Small intestine (tissue), 7 donors: ENCODE measurements at regions not wholly inside any gene's neighbourhood (a gene's known extent, or its start where the extent isn't known, plus 50 kb on each side); places are given as distances from the start of the nearest gene placed in this dataset.
A peak's percentile ranks its signal among the peaks of the same experiment; 100 is the strongest.

Source experiments
- DNase-seq, 2 donors: peaks; one replicate each; pipeline versions ENCODE4 v3.0.0 to v3.0.0-alpha.2; 2013
- FAIRE-seq: peaks from 2 replicates; lab custom pipeline; 2012; peaks lifted over from hg19 to GRCh38; lab: Jason Lieb, UNC
- H3K27ac ChIP-seq, 3 donors: one replicate each; pipeline ENCODE4 v1.5.1; 2013; ENCODE audit warnings: low read length in 2 of 3, mild to moderate bottlenecking in 2 of 3, control low read depth in 1 of 3, inconsistent platforms in 1 of 3, low read depth in 1 of 3, moderate library complexity in 1 of 3
- H3K27me3 ChIP-seq, 3 donors: one replicate each; pipeline ENCODE4 v1.6.1; 2013; ENCODE audit warnings: low read length in 3 of 3, inconsistent platforms in 1 of 3; ENCODE audit not compliant: control insufficient read depth in 3 of 3, insufficient read depth in 3 of 3
- H3K36me3 ChIP-seq, 3 donors: one replicate each; pipeline ENCODE4 v1.6.1; 2013; ENCODE audit warnings: low read length in 3 of 3, inconsistent platforms in 1 of 3, low read depth in 1 of 3, mild to moderate bottlenecking in 1 of 3, moderate library complexity in 1 of 3; ENCODE audit not compliant: control insufficient read depth in 3 of 3, insufficient read depth in 2 of 3
- H3K4me1 ChIP-seq, 3 donors: one replicate each; pipeline ENCODE4 v1.6.1; 2013; ENCODE audit warnings: low read length in 2 of 3, inconsistent platforms in 1 of 3, low read depth in 1 of 3, mild to moderate bottlenecking in 1 of 3, moderate library complexity in 1 of 3; ENCODE audit not compliant: control insufficient read depth in 3 of 3, insufficient read depth in 2 of 3
- H3K4me3 ChIP-seq, 3 donors: one replicate each; pipeline ENCODE4 v1.5.1; 2013; ENCODE audit warnings: low read length in 3 of 3, control low read depth in 1 of 3, inconsistent platforms in 1 of 3, low read depth in 1 of 3, mild to moderate bottlenecking in 1 of 3, moderate library complexity in 1 of 3
- H3K9me3 ChIP-seq, 2 donors: one replicate each; pipeline ENCODE4 v1.6.1; 2013; ENCODE audit warnings: low read depth in 1 of 2, low read length in 1 of 2; ENCODE audit not compliant: control insufficient read depth in 2 of 2, insufficient read depth in 1 of 2
- WGBS, 3 donors: extraction: QIAGEN DNeasy Blood & Tissue Kit; methylation state at CpG; one replicate each; pipeline ENCODE4 v1.1.7; 2013; 5-methylcytosine and 5-hydroxymethylcytosine counted together
- donor health status: healthy with polysubstance abuse.
- donor health status: control.
- donor health status: control.
- donor health status: Bipolar disorder and iron deficiency.
- donor health status: healthy.

- no peak overlapping the region for H3K4me3 ChIP-seq
- no peaks in the 10 kb centered on the region for H3K27me3 ChIP-seq
- DNase-seq, result peak; percentile 8 to 69
These were observed 225.7 kb downstream of the HAO1 start for GRCh38 chr20:7714549-7714948.

GRCh38 chr20:7716286-7716972, 223.8 kb downstream of the HAO1 start:
- Histone ChIP-seq H3K9me3 (no peaks in the 10 kb centered on the region), H3K27me3 (no peaks in the 10 kb centered on the region), H3K4me3 (no peak overlapping the region), H3K36me3 (no peaks in the 10 kb centered on the region), H3K4me1 (peaks cover 0 to 3% (median 0%) of the 10 kb centered on the region in 3 donors), H3K27ac (no peak overlapping the region)
- WGBS, 3 donors, result 71 to 86% (median 84%) methylated on average over 6 of the region's 6 CpGs
- no peak for DNase-seq
- FAIRE-seq, result no peak

More at GRCh38 chr20:7714549-7714948, 225.7 kb downstream of the HAO1 start:
- H3K27ac ChIP-seq, result no peak overlapping the region
- H3K36me3 ChIP-seq, result no peaks in the 10 kb centered on the region
- H3K9me3 ChIP-seq, result no peaks in the 10 kb centered on the region
- WGBS, 3 donors, result 0 to 43% (median 4%) methylated on average over 1 of the region's 1 CpG
- peaks cover 0 to 3% (median 0%) of the 10 kb centered on the region in 3 donors for H3K4me1 ChIP-seq
- no peak for FAIRE-seq

GRCh38 chr20:7722564-7722963, 217.7 kb downstream of the HAO1 start:
- H3K9me3 ChIP-seq, result no peaks in the 10 kb centered on the region
- no peak overlapping the region for H3K27ac ChIP-seq
- no peak overlapping the region for H3K4me3 ChIP-seq
- FAIRE-seq, result no peak
- no peaks in the 10 kb centered on the region for H3K4me1 ChIP-seq
- DNase-seq, result no peak
- WGBS, 3 donors, result 86 to 89% (median 89%) methylated on average over 5 of the region's 5 CpGs
- no peaks in the 10 kb centered on the region for H3K27me3 ChIP-seq
- no peaks in the 10 kb centered on the region for H3K36me3 ChIP-seq

GRCh38 chr20:7723284-7723683, 217.0 kb downstream of the HAO1 start:
- no peak for FAIRE-seq

GRCh38 chr20:7728338-7728737, 211.9 kb downstream of the HAO1 start:
- DNase-seq (no peak), FAIRE-seq (no peak)
- H3K27ac ChIP-seq, result no peak overlapping the region
- H3K9me3 ChIP-seq, result no peaks in the 10 kb centered on the region
- no peaks in the 10 kb centered on the region for H3K27me3 ChIP-seq
- H3K4me3 ChIP-seq, result no peak overlapping the region
- no peaks in the 10 kb centered on the region for H3K4me1 ChIP-seq
- H3K36me3 ChIP-seq, result no peaks in the 10 kb centered on the region

More at GRCh38 chr20:7723284-7723683, 217.0 kb downstream of the HAO1 start:
- H3K27me3 ChIP-seq, result no peaks in the 10 kb centered on the region
- WGBS, 3 donors, result 21 to 58% (median 22%) methylated on average over 1 of the region's 1 CpG
- H3K27ac ChIP-seq, result no peak overlapping the region
- no peaks in the 10 kb centered on the region for H3K4me1 ChIP-seq
- no peaks in the 10 kb centered on the region for H3K36me3 ChIP-seq
- DNase-seq, result no peak
- no peak overlapping the region for H3K4me3 ChIP-seq
- no peaks in the 10 kb centered on the region for H3K9me3 ChIP-seq

GRCh38 chr20:7734216-7734615, 206.0 kb downstream of the HAO1 start:
- no peak overlapping the region for H3K4me3 ChIP-seq
- no peaks in the 10 kb centered on the region for H3K9me3 ChIP-seq
- 97 to 100% (median 100%) methylated on average over 1 of the region's 1 CpG for WGBS, 3 donors
- H3K27ac ChIP-seq, result no peak overlapping the region
- no peaks in the 10 kb centered on the region for H3K36me3 ChIP-seq
- H3K4me1 ChIP-seq, result no peaks in the 10 kb centered on the region
- no peak for FAIRE-seq
- no peak for DNase-seq
- no peaks in the 10 kb centered on the region for H3K27me3 ChIP-seq

- Histone ChIP-seq H3K4me1 (no peaks in the 10 kb centered on the region), H3K27me3 (no peaks in the 10 kb centered on the region), H3K4me3 (no peak overlapping the region), H3K36me3 (no peaks in the 10 kb centered on the region), H3K9me3 (no peaks in the 10 kb centered on the region), H3K27ac (no peak overlapping the region)
- 47 to 67% (median 55%) methylated on average over 1 of the region's 1 CpG for WGBS, 3 donors
- no peak for FAIRE-seq
- DNase-seq, result no peak
These were observed 203.9 kb downstream of the HAO1 start for GRCh38 chr20:7736336-7736735.

GRCh38 chr20:7741866-7742265, 198.4 kb downstream of the HAO1 start:
- no peaks in the 10 kb centered on the region for H3K27me3 ChIP-seq
- H3K36me3 ChIP-seq, result no peaks in the 10 kb centered on the region
- FAIRE-seq (no peak), DNase-seq (no peak)
- 82 to 85% (median 84%) methylated on average over 2 of the region's 2 CpGs for WGBS, 3 donors
- H3K9me3 ChIP-seq, result peaks cover 0 to 11% of the 10 kb centered on the region in 2 donors
- no peaks in the 10 kb centered on the region for H3K4me1 ChIP-seq
- no peak overlapping the region for H3K4me3 ChIP-seq
- H3K27ac ChIP-seq, result no peak overlapping the region

GRCh38 chr20:7742479-7742878, 197.8 kb downstream of the HAO1 start:
- H3K4me1 ChIP-seq, result no peaks in the 10 kb centered on the region
- no peaks in the 10 kb centered on the region for H3K27me3 ChIP-seq
- H3K4me3 ChIP-seq, result no peak overlapping the region
- no peak overlapping the region for H3K27ac ChIP-seq
- 15 to 57% (median 38%) methylated on average over 2 of the region's 2 CpGs for WGBS, 3 donors
- H3K36me3 ChIP-seq, result no peaks in the 10 kb centered on the region
- H3K9me3 ChIP-seq, result peaks cover 0 to 11% of the 10 kb centered on the region in 2 donors
- DNase-seq (no peak), FAIRE-seq (no peak)
